ENCODE measurements at regions not wholly inside any gene's neighbourhood (a gene's known extent, or its start where the extent isn't known, plus 50 kb on each side); places are given as distances from the start of the nearest gene placed in this dataset.

- DNase-seq, result no peak
These were observed 259.1 kb upstream of the SLIT2 start for GRCh38 chr4:19992471-19993093.

- DNase-seq, result no peak
These were observed 264.0 kb upstream of the SLIT2 start for GRCh38 chr4:19987746-19988145.

- DNase-seq, result no peak
These were observed 268.6 kb upstream of the SLIT2 start for GRCh38 chr4:19983072-19983471.

GRCh38 chr4:19982556-19982955, 269.1 kb upstream of the SLIT2 start:
- no peak for DNase-seq

- DNase-seq, result no peak
These were observed 279.9 kb upstream of the SLIT2 start for GRCh38 chr4:19971829-19972228.

GRCh38 chr4:19969492-19969891, 282.2 kb upstream of the SLIT2 start:
- no peak for DNase-seq

GRCh38 chr4:19961091-19961490, 290.6 kb upstream of the SLIT2 start:
- no peak for DNase-seq

GRCh38 chr4:19958848-19959247, 292.9 kb upstream of the SLIT2 start:
- no peak for DNase-seq

GRCh38 chr4:19947349-19947748, 304.4 kb upstream of the SLIT2 start:
- DNase-seq, result no peak

GRCh38 chr4:19945979-19946380, 305.7 kb upstream of the SLIT2 start:
- DNase-seq, result no peak

- no peak for DNase-seq
These were observed 306.2 kb upstream of the SLIT2 start for GRCh38 chr4:19945501-19945900.

GRCh38 chr4:19944806-19945205, 306.9 kb upstream of the SLIT2 start:
- DNase-seq, result no peak

- DNase-seq, result no peak
These were observed 307.5 kb upstream of the SLIT2 start for GRCh38 chr4:19944251-19944650.

- DNase-seq, result no peak
These were observed 310.3 kb upstream of the SLIT2 start for GRCh38 chr4:19941434-19941833.

- no peak for DNase-seq
These were observed 310.8 kb upstream of the SLIT2 start for GRCh38 chr4:19940861-19941260.

- no peak for DNase-seq
These were observed 315.2 kb upstream of the SLIT2 start for GRCh38 chr4:19936476-19936875.

GRCh38 chr4:19930742-19931141, 321.0 kb upstream of the SLIT2 start:
- DNase-seq, result no peak

- DNase-seq, result no peak
These were observed 324.3 kb upstream of the SLIT2 start for GRCh38 chr4:19927381-19927780.

- no peak for DNase-seq
These were observed 326.2 kb upstream of the SLIT2 start for GRCh38 chr4:19925516-19925915.

- DNase-seq, result no peak
These were observed 326.9 kb upstream of the SLIT2 start for GRCh38 chr4:19924761-19925160.

GRCh38 chr4:19915276-19915675, 336.4 kb upstream of the SLIT2 start:
- no peak for DNase-seq

GRCh38 chr4:19913650-19914049, 338.1 kb upstream of the SLIT2 start:
- DNase-seq, result no peak

- DNase-seq, result no peak
These were observed 340.7 kb upstream of the SLIT2 start for GRCh38 chr4:19910861-19911525.

- no peak for DNase-seq
These were observed 346.7 kb upstream of the SLIT2 start for GRCh38 chr4:19905024-19905423.

- DNase-seq, result no peak
These were observed 363.1 kb upstream of the SLIT2 start for GRCh38 chr4:19888587-19888986.

All from NCI-H1694 treated with DMSO at 0.1 percent for 48 hours (cell line).